ENCODE measurements at regions not wholly inside any gene's neighbourhood (a gene's known extent, or its start where the extent isn't known, plus 50 kb on each side); places are given as distances from the start of the nearest gene placed in this dataset.

DNA sequence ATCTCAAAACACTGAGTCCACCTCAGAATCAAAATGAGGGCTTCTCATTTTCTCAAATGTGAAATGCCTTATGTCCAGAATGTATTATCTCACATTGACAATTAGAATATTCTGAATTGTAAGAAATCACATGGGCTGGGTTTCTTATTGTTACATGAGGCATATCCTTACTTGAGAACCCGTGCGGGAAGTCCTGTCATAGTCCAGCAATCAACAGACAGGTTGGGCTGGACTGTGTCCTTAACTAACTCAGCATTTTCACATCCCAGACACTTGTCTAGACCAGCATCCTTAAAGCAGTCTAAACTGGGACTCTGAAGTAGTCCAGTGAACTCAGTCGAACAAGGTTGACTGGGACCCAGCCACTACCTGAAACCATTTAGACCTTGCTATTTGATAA is 267.6 kb downstream of the CETN3 start:
- TF ChIP-seq POLR2A (IDR thresholded peaks at IDR 0.05) = no peak
- no peak for TF ChIP-seq CTCF (IDR thresholded peaks at IDR 0.05)
